Ovary (tissue), 3 donors: ENCODE measurements at regions not wholly inside any gene's neighbourhood (a gene's known extent, or its start where the extent isn't known, plus 50 kb on each side); places are given as distances from the start of the nearest gene placed in this dataset.

Experiments used
- CTCF ChIP-seq, 3 donors: fragments of 450-650 bp in 2 of 3; fragments of 200-600 bp in 1 of 3; IDR thresholded peaks; one replicate each; pipeline versions ENCODE4 v1.5.1 to v1.8.0; 2016 to 2022; ENCODE audit warnings: antibody characterized with exemption in 3 of 3, mild to moderate bottlenecking in 1 of 3
- POLR2A ChIP-seq: fragments of 450-650 bp; IDR thresholded peaks from one replicate; pipeline ENCODE4 v1.6.1; 2017; ENCODE audit warnings: antibody characterized with exemption, mild to moderate bottlenecking, moderate library complexity
- donor health status: DM: no; HTN: no; CAD: no.

GRCh38 chr12:89833337-89834252 lies 125.0 kb upstream of the ATP2B1 start:
- TF ChIP-seq CTCF (IDR thresholded peaks at IDR 0.05) (no peak), POLR2A (no peak)
